Activated CD4-positive, alpha-beta T cell treated with anti-CD3 and anti-CD28 coated beads for 1 hour (primary cell): ENCODE measurements at regions not wholly inside any gene's neighbourhood (a gene's known extent, or its start where the extent isn't known, plus 50 kb on each side); places are given as distances from the start of the nearest gene placed in this dataset.

ENCODE experiments used
- DNase-seq: peaks from one replicate; pipeline ENCODE4 v3.0.0-alpha.2; 2020

DNA sequence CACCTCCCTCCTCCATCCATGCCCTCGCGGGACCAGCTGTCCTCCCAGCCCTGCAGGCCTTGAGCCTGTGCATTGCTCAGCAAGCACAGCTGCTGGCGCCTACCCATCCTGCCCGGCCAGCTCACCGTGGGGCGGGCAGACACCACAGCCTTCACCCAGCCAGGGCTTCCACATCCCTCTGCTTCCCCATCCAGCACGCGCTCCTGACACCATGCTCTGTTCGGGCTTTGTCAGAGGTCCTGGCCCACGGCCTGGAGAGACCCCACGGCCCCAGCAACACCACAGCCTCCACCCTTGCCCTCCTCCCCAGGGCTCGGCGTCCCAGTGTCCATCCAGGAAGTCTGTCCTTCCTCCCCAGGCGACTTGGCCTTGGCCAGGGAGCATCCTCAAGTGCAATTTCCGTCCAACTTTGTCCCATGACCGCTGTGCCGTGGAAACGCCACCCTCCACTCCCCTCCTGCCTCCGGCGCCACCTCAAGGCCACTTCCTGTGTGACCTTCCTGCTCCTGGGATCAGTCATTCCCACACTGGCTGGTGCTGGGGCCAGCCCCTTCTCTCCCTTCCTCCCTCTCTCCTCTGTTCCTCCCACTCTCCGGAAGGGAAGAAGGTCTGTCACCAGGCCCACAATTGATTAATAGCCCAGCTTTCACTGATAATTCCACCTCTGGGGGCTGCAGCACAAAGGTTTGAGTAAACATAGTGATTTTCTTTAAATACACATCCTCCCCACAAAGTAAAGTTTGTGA, 71.5 kb upstream of the SMNDC1 start:
- DNase-seq, result no peak

DNA sequence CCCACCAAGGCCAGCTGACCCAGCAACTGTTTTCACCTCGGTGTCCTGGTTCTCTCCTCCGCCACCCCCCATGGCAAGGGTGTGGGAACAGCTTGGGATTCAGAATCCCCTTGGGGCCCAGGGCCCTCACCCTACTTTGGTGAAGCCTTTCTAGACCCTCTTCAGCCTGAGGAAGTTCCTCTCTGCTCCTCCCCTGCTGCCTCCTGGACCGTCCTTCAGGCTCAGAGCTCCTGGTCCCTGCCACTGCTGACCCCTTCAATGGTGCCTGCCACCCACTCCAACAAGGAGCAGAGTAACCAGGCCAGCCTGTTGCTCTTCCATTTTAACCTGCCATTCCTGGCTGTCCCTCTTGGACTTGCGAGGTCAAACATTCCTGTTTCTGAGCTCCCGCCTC, 72.0 kb upstream of the SMNDC1 start:
- DNase-seq, result no peak

DNA sequence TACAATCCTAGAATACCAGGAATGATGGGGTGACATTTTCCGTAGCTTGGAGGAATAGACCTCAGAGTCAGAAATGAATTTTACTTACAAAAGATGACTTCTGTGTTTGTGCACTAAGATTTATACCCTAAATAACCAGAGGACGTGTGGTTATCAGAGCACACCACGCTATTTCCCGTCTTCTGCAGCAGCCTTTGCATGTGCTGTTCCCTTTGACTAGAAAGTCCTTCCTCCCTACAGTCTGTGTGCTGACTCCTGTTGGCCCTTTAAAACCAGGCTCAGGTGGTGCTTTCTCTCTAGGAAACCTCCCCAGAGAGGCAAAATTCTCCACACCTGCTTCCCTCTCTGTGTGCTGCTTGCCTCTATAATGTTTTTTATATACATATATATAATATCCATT, 73.3 kb upstream of the SMNDC1 start:
- no peak for DNase-seq

DNA sequence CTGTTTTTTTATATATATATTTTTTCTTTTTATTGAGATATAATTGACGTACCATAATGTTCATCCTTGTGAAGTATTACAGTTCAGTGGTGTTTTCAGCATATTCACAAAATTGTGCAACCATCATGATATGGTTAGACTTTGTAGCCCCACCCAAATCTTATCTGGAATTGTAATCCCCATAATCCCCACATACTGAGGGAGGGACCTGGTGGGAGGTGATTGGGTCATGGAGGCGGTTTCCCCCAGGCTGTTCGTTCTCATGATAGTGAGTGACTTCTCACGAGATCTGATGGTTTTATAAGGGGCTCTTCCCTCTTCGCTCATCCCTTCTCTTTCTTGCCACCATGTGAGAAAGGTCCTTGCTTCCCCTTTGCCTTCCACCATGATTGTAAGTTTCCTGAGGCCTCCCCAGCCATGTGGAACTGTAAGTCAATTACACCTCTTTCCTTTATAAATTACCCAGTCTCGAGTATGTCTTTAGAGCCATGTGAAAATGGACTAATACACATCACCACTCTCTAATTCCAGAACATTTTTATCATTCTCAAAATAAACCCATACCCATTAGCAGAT, 73.9 kb upstream of the SMNDC1 start:
- DNase-seq, result no peak

DNA sequence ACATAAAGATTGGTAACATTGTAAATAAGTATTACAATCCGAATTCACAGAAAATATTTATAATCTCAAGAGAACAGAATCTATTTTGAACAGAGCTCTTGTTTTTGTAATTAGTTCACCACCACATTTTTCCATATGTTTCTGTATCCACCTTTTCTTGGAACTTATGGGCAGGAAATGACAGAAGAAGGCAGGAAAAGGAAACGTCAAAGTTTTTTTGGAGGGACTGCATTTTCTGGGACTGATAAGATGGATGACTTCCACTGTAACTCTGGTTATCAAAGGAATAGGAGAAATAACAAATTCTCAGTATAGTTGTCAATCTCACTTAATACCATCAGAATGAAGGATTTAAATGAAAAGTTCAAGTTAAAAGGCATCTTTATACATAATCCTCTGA, 75.1 kb upstream of the SMNDC1 start:
- no peak for DNase-seq

DNA sequence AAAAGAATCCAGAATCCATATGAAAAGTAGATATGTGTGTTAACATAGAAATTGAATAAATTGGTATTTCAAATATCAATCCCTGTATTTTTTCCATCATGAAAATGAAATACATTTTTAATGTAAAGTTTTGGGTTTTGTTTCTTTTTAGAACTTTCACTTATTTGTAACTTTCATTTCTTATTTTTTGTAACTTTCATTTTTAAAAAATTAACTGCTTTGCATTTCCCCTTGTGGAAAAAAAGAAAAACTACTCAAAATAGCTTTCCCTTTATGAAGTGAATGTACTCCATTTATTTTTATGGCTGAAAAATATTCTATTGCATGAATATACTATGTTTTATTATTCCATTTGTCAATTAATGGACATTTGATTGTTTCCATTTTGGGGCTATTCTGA, 75.6 kb upstream of the SMNDC1 start:
- DNase-seq, result no peak

DNA sequence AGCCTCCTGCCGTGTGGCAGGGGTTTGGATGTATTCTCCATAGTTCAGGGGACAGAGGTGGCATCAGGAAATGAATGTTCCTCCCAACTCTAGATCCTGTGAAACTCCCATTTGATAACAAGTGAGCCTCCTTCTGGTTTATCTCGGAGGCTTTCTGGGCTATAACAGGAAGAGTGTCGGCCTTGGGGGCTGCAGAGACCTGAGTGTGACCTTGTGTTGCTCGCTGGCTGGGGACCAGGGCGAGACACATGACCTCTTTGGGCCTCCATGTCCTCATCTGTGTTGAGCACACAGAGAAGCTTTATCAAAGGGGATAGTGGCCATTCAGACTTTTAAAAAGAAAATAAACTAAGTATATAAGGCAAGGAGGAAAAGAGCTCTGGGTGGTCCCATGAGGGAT, 78.0 kb upstream of the SMNDC1 start:
- no peak for DNase-seq

DNA sequence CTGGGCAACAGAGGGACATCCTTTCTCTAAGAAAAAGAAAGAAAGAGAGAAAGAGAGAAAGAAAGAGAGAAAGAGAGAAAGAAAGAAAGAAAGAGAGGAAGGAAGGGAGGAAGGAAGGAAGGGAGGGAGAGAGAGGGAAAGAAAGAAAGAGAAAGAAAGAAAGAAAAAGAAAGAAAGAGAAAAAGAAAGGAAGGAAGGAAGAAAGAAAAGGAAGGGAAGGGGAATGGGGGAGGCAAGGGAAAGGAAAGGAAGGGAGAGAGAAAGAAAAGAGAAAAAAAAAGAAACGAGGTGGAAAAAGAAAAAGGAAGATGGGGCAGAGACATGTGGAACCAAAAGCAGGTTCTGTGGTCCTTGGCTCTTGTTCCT, 82.9 kb upstream of the SMNDC1 start:
- DNase-seq, result no peak

DNA sequence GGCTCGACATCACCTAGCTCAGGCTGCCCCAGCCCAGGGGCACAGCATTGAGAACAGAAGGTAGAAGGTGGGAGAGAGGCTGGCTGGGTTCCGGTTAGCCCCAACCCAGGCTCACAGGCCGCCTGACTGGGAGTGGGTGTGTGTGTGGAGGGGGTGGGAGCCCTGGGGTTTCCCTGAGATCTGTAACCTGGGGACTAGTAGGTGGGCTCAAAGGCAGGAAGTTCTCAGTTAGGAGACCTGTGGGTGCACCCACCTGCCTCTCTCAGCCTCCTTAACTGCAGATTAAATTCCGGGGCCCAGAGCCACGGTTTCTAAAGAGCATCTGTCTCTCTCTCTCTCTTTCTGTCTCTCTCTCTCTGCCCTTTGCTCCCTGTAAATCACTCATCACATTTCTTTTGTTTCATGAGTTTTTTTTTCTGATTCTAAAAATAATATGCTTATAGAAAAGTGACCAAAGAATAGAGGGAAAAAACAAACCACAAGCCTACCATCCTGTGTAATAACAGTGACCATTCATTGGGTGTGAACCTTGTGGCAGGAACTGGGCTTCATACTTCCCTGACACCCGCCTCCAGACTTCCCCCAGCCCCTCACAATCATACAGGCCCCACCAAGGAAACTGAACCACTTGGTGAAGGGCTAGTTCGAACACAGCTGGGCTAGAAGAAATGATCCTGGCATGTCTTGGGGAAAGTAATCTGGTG, 83.4 kb upstream of the SMNDC1 start:
- DNase-seq, result no peak

DNA sequence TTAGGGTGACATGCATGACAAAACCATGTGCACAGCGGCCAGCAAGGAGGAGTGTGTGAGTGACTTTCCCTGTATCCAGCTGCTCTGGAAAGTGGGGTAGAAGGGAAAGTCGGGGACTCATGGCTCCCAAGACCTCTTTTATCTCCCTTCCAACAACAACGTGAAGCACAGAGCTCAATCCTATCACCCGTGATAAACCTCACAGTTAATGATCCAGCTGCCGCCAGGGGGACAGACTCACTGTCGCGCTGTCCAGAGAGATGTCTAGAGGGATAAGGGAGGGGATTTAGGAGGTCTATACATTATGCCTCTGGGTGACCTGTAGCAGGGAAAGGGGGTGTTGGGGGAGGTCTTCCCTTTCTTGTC, 84.0 kb upstream of the SMNDC1 start:
- no peak for DNase-seq

DNA sequence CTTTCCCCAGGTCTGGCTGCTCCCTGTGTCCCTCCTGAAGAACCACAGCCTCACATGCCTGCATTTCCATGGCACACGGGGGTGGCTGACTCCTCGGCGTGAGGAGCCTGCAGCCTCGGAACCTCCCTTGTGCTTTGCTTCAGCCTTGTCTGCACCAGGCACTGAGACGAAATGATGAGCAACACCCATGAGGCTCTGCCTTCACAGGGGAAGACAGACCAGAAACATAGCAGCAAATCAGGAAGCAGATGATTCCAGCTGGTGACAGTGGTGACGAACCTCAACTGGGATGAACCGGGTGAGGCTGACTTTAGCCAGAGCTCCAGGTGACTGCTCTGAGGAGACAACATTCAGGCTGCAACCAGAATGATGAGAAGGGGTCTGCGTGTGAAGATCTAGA, 84.5 kb upstream of the SMNDC1 start:
- no peak for DNase-seq

DNA sequence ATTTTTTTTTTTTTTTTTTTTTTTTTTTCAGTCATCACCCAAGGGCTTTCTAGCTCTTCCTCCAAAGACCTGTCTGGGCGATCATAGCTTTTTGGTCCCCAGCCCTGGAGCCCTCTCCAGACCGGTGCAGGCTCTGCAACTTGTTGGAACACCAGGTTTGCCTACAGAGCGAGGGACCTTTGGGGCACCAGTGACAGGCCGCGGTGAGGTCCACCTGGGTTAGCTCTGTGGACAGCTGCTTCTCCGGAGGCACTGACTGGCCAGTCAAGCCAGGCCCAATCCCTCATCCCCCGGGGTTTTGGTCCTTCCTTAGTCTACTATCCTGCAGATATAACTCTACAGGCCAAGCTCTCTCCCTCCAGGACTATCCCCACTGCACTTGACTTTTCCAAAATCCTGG, 86.8 kb upstream of the SMNDC1 start:
- no peak for DNase-seq

DNA sequence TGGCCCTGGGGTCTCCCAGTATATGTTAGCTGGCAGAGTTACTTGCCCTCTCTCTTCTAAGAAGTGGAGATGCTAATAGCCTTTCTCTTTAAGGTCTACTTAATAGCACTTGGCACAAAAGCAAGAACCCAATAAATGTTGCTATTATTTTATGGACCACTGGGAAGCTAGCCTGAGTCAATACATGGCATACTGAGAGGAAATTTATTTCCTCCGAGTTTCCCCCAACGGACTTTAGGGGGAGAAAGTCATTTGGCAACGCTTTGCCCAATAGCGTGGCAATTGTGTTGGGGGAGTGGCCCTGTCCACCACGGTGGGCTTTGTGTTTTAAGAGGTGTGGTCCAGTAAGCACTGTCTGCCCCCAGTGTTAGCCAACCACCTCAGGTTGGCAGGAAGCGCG, 87.4 kb upstream of the SMNDC1 start:
- no peak for DNase-seq

DNA sequence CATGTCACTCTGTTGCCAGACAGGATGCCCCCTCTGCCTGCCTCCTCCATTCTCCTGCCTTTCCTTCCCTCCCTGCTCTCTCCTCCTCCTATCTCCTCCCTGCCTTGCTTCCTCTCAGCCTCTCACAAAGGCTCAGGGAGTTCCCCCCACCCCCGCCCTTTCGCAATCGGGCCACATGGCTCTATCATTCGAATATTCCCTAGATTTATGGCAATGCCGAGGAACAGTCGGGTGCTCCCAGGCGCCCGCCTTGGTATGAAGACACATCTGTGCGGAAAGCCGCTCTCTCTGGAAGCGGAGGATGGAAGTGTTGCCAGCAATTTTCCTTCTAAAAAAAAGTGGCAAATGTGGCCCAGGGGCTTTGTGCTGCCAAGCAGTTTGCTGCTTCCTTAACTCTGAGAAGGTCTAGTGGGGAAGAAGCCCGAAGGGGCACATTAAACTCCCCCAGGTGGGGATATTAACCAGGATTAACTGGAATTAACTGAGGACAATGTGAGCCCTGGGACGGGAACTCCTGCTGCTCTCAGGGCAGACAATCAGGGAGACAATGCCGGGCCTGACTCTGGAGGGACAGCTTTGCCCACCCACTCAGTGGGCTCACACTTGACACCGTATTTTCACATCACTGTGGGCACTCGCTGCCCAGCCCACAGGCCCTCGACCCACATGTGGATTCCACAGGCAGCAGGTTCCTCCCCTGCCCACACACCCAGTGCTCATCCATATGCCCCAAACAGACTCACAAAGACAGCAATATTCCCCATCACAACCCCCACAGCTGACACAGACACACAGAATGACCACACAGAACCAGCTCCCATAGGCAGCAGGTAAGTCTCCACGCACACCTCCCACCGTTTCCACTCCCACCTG, 88.4 kb upstream of the SMNDC1 start:
- no peak for DNase-seq

DNA sequence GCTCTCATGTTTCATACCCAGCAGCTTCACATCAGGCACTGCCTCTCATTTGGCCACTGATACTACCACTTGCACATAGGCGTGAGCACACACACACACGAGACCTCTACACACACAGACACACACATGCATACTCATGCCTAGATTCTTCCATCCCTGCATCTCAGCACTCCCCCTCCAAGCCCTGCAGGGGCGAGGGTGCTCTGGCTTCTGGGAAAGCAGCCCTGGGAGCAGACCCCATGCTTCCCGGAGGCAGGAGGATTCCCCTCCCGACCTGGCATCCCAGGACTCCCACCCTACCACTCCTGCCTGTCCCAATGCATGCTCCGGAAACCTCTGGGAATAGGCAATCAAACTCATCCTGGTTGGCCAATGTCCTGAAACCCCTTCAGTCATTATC, 89.1 kb upstream of the SMNDC1 start:
- DNase-seq, result no peak

DNA sequence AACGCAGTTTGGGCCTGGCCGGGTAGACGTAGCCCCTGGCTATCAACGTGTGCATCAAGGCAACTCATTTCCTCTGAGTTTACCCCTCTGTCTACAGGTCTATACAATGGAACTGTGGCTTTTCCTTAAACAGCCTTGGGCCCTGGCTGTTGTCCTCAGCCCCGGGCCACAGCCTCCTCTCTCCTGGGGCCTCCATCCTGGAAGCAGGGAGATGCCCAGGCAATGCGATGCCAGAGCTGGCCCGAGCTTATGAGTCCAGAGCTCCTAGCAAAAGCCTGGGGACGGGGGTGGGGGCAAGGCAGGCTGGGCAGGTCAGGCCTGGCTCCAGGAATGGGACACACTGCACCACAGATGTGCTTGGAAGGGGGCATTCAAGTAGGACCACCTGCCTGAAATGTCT, 89.6 kb upstream of the SMNDC1 start:
- DNase-seq, result no peak

DNA sequence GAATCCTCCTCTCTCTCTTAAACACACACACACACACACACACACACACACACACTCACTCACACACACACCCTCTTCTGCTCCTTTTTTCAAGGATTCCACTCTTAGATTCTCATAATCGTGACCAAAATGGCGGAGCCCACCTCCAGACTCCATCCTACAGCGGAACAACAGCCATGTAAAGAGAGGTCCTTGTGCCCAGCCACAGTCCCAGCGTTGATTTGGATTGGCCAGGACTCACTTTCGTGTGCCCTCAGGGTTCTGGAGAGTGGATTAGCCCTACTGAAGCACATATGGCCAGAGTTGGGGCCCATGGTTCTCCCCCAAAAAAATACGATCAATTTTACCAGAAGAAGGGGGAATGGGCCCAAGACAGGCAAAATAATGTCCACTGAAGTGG, 90.2 kb upstream of the SMNDC1 start:
- DNase-seq, result no peak

DNA sequence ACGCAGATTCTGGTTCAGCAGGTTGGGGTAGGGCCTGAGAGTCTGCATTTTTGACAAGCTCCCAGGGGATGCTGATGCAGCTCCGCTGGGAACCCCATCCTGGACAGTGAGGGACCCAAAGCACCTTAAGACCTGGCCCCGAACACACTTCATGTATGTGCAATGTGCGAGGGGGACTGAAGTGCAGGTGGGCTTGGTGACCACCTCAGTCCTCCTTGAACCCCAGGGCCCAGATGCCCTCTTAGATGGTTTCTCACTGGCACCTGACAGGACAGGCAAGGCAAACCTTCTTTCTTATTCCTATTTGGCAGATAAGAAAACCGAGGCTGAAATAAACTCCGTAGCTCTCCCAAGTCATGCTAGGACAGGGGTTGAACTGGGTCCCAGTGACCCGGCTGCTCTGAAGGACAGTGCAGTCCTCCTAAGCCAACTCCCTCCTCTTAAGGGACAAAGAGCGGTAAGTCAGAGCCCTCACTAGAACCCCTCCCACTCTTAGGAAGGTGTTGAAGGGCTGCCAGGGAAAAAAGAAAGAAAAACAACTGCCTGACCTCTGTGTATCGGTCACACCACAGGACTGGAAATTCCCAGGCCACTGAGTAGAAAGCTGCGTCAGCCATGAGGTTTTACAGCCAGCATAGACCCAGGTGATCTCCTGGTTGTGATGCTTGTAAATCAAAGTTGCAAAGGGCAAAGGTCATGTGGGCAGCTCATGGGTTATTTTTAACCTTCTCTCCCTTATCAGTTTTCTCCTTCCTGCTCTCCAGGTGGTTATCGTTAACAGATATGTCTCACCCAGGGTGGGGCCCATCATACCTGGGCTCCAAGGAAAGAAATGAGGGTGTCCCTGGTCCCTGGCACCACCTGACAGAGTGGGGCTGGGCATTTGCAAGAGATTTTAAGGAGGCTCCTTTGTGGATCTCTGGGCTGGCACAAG, 90.9 kb upstream of the SMNDC1 start:
- DNase-seq, result no peak

DNA sequence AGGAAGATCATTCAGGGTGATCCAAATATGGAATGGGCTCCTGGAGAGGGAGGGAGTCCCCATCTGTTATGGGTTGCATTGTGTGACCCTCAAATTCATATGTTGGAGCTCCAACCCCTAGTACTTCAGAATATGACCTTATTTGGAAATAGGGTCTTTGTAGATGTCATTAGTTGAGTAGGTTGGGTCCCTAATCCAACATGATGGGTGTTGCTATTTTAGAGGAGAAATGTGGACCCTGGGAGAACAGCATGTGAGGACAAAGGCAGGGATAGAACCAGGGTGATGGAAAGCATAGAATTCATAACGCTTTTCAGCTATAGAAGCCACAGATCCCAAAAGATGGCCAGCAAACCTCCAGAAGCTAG, 91.5 kb upstream of the SMNDC1 start:
- no peak for DNase-seq

DNA sequence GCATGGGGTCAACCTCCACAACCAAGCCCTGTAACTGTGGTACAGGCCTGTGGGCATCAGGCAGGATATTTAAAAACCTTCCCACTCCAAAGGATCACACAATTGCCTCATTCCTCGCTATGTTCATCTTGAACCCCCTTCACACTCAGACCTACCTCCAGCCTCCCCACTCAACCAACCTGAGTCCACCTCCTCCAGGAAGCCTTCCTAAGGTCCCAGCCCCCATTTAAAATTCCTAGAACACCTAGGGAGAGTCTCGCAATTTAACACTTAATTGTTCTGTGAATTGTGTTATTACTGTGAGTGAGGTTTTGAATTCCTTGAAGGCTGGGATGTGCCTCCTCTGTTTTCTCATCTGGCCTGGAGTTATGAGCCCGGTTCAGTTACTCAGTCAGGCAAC, 93.1 kb upstream of the SMNDC1 start:
- no peak for DNase-seq

DNA sequence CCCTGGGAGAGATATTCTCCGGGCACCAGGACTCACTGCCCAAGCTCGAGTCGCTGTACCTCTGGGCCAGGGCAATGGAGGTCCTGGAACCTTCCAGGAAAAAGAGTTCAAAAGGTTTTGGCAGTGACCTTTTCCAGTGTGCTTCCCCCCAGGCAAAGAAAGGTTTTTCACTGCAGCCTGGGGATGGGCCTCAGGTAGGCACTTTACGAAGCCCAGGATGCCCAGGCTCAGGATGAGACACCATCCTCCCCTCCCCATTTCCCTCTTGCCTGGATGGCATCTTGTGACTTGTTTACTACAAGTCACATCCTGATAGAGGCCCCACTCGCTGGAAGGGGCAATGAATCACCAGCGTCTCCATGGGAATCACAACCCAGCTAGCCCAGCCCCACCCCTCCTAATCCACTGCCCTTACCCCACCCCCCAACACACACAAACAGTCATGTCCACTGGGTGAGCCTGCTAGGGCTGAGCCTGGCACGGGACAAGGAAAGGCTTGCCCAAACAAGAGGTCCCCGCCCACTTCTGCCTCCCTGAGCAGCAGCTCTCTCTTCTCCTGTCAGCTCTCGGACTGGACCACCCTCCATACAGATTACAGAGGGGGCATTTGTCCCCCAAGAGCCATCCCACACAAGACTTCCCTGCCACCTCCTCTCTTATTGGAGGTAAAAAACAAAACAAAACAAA, 93.8 kb upstream of the SMNDC1 start:
- DNase-seq, result no peak
